ENCODE measurements at regions not wholly inside any gene's neighbourhood (a gene's known extent, or its start where the extent isn't known, plus 50 kb on each side); places are given as distances from the start of the nearest gene placed in this dataset.
"Not testable (repeated sequence)": the region's sequence is repeated elsewhere in the genome, so short reads cannot be mapped to it uniquely, and the experiment has no call there.

DNA sequence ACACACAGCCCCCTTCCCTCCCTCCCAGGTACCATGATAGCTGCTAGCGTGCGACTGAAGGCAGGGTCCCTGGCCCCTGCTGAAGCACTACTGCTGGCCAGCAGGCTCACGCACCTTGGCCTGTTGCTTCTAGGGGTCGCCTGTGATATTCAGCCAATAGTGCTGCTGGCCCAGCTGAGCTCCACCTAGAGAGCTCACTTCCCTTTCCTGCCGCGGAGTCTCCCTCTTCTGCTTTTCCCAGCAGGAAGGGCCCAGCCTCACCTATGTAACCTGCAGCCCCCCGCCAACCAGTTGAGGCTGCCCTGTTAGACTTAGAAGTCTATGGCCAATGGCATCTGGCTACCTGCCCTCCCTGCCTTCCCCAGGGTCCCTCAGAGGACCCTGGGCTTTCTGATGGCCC lies 175.5 kb upstream of the ZSCAN2 start:
- not testable (repeated sequence) for H3K9me3 Mint-ChIP-seq; H3K36me3 Mint-ChIP-seq; H3K27me3 ChIP-seq (ENCODE audit: control insufficient read depth, insufficient read depth, low read length); H3K9me3 ChIP-seq (ENCODE audit: control insufficient read depth in 2 of 2, low read length in 2 of 2); H3K4me1 Mint-ChIP-seq; H3K27ac Mint-ChIP-seq; H3K27ac ChIP-seq (ENCODE audit: insufficient read depth, low read length, poor library complexity, severe bottlenecking); H3K27me3 Mint-ChIP-seq; H3K4me3 ChIP-seq (ENCODE audit: low read depth, low read length); ATAC-seq (ENCODE audit: low read depth in 2 of 2); H3K4me3 Mint-ChIP-seq; H3K36me3 ChIP-seq (ENCODE audit: control insufficient read depth, insufficient read depth, low read length); DNase-seq; H3K4me1 ChIP-seq (ENCODE audit: control insufficient read depth, insufficient read depth, low read length, poor library complexity, severe bottlenecking)

DNA sequence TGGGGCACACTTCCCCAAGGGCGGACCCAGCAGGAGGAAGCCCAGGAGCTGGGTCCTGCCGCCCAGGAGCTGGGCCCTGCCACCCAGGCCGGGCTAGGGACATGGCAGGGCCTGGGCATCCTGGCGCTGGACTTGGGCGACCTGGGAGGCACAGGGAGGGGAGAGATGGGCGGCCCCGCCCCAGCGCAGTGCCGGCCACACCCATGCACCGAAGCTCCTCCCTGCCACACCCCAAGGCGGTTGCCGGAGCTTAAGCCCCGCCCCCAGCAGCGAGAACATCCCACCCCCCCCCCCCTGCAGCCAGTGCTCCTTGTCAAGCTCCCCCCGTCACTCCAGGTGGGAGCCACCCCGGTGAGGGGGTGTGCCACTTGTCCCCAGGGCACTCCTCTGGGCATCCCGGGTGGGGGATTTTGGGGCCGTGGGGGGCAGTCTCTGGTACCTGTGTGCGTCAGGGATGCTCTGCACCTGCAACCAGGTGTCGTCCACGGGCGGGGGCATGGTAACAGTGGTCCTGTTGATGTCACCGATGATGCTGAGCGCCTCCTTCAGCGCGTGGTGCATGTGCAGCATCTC lies 127.4 kb upstream of the ZSCAN2 start:
- not testable (repeated sequence) for H3K4me1 ChIP-seq (ENCODE audit: control insufficient read depth, insufficient read depth, low read length, poor library complexity, severe bottlenecking); H3K4me3 Mint-ChIP-seq; H3K36me3 Mint-ChIP-seq; DNase-seq; H3K27me3 Mint-ChIP-seq; H3K9me3 ChIP-seq (ENCODE audit: control insufficient read depth in 2 of 2, low read length in 2 of 2); H3K4me3 ChIP-seq (ENCODE audit: low read depth, low read length); H3K27ac Mint-ChIP-seq; H3K27ac ChIP-seq (ENCODE audit: insufficient read depth, low read length, poor library complexity, severe bottlenecking); H3K27me3 ChIP-seq (ENCODE audit: control insufficient read depth, insufficient read depth, low read length); H3K36me3 ChIP-seq (ENCODE audit: control insufficient read depth, insufficient read depth, low read length); ATAC-seq (ENCODE audit: low read depth in 2 of 2); H3K4me1 Mint-ChIP-seq; H3K9me3 Mint-ChIP-seq

DNA sequence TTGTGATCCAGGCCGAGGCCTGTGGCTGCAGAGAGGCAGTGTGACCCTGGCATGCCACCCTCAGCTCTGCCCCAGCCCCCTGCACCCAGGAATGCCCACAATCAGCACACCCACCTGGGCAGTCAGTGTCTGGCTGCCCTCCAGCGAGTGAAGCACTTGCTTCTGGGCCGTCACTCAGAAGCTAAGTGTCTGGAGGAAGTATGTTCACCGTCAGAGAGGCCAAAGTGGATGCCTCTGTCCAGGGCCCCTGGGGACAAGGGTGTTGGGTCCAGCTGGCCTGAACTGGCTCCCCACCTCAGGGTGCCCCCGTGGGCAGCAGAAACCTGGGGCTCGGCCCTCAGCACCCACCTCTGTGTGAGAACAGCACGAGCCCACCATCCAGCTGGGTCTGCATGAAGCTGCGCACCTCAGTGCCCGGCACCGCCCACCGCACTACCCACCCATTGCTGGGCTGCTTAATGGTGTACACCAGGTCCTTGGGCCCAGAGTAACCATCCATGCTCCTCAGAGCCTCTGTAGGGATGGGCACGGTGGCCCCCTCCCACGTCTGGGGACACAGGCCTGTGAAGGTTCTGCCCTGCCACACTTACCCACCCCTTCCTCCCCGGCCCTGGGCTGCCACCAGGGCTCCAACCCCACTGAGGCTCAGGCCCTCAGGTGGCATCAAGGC lies 124.3 kb upstream of the ZSCAN2 start:
- not testable (repeated sequence) for H3K4me1 ChIP-seq (ENCODE audit: control insufficient read depth, insufficient read depth, low read length, poor library complexity, severe bottlenecking); H3K4me3 Mint-ChIP-seq; H3K27me3 ChIP-seq (ENCODE audit: control insufficient read depth, insufficient read depth, low read length); H3K4me1 Mint-ChIP-seq; H3K27me3 Mint-ChIP-seq; H3K27ac ChIP-seq (ENCODE audit: insufficient read depth, low read length, poor library complexity, severe bottlenecking); H3K4me3 ChIP-seq (ENCODE audit: low read depth, low read length); H3K9me3 ChIP-seq (ENCODE audit: control insufficient read depth in 2 of 2, low read length in 2 of 2); H3K9me3 Mint-ChIP-seq; H3K36me3 ChIP-seq (ENCODE audit: control insufficient read depth, insufficient read depth, low read length); H3K27ac Mint-ChIP-seq; DNase-seq; H3K36me3 Mint-ChIP-seq; ATAC-seq (ENCODE audit: low read depth in 2 of 2)

DNA sequence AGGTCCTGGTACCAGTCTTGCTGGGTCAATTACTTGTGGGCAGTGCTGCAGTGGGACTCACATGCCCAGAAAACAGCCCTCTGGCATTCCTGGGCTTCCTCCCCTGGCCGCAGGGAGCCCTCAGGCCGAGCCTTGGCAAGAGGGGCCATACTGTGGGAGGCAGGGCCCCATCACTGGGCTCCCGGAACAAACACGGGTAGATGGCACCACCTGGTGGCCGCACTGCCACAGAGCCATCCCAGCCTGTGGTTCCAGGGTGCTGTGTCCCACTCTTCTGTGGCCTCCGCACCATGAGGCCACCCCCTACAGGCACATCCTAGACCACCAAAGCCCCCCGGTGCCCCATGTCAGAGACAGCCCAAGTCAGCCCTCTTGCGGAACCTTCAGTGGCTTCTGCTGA lies 123.3 kb upstream of the ZSCAN2 start:
- H3K4me3 Mint-ChIP-seq; H3K36me3 Mint-ChIP-seq; H3K36me3 ChIP-seq (ENCODE audit: control insufficient read depth, insufficient read depth, low read length); H3K27me3 ChIP-seq (ENCODE audit: control insufficient read depth, insufficient read depth, low read length); H3K4me3 ChIP-seq (ENCODE audit: low read depth, low read length); H3K4me1 Mint-ChIP-seq; DNase-seq; H3K9me3 ChIP-seq (ENCODE audit: control insufficient read depth in 2 of 2, low read length in 2 of 2); H3K9me3 Mint-ChIP-seq; H3K4me1 ChIP-seq (ENCODE audit: control insufficient read depth, insufficient read depth, low read length, poor library complexity, severe bottlenecking); H3K27me3 Mint-ChIP-seq; H3K27ac Mint-ChIP-seq; H3K27ac ChIP-seq (ENCODE audit: insufficient read depth, low read length, poor library complexity, severe bottlenecking): not testable (repeated sequence)
- peak; percentile 60 to 67 for ATAC-seq (ENCODE audit: low read depth in 2 of 2)

DNA sequence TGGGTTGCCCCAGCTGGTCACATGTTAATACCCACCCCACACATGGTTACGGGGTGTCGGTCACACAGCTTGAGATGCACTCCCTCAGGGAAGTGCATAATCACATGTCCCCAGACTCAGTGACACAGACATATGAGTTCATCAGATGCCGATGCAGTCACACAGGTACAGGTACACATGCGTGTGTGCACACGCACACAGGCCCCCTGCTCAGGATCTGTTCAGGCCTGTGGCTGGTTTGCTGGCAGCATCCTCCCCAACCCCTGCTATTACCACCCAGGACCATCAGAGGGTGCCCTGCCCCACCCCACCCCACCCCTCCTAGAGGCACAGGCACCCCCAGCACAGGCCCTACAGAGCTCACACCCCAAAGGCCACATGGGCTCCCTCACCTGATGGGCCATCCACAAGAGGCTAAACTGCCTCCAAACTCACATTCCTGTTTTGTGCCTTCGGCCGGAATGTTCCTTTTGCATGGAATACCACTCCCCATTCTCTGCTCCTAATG lies 120.6 kb upstream of the ZSCAN2 start:
- not testable (repeated sequence) for DNase-seq; H3K4me3 ChIP-seq (ENCODE audit: low read depth, low read length)

DNA sequence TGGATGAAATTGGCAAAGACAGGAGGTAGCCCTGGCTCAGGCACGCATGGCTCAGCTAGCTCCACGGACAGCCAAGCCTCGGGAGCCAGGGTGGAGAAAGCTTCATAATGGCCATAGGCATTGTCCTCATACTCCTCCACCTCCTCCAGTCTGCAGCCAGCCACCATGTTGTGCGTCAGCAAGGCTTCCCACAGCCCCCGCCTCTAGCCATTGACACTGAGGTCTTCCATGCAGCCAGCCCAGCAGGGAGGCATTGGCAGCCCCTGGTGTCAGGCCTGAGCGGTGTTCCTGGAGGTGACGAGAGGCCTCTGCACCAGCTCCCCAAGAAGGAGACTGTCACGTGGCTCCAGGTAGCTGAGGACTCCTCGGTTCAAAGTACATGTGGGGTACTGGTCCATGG lies 117.0 kb upstream of the ZSCAN2 start:
- not testable (repeated sequence) for ATAC-seq (ENCODE audit: low read depth in 2 of 2); H3K4me1 ChIP-seq (ENCODE audit: control insufficient read depth, insufficient read depth, low read length, poor library complexity, severe bottlenecking); H3K27me3 ChIP-seq (ENCODE audit: control insufficient read depth, insufficient read depth, low read length); H3K9me3 ChIP-seq (ENCODE audit: control insufficient read depth in 2 of 2, low read length in 2 of 2); H3K36me3 ChIP-seq (ENCODE audit: control insufficient read depth, insufficient read depth, low read length); H3K27me3 Mint-ChIP-seq; H3K27ac ChIP-seq (ENCODE audit: insufficient read depth, low read length, poor library complexity, severe bottlenecking); H3K9me3 Mint-ChIP-seq; H3K4me3 ChIP-seq (ENCODE audit: low read depth, low read length); H3K27ac Mint-ChIP-seq; H3K4me3 Mint-ChIP-seq; H3K4me1 Mint-ChIP-seq; DNase-seq; H3K36me3 Mint-ChIP-seq

More for the DNA sequence above, 120.6 kb upstream of the ZSCAN2 start:
- not testable (repeated sequence) for H3K36me3 ChIP-seq (ENCODE audit: control insufficient read depth, insufficient read depth, low read length); H3K27ac ChIP-seq (ENCODE audit: insufficient read depth, low read length, poor library complexity, severe bottlenecking); H3K4me1 Mint-ChIP-seq; H3K36me3 Mint-ChIP-seq; H3K9me3 Mint-ChIP-seq; H3K27ac Mint-ChIP-seq; H3K27me3 Mint-ChIP-seq; H3K9me3 ChIP-seq (ENCODE audit: control insufficient read depth in 2 of 2, low read length in 2 of 2); H3K27me3 ChIP-seq (ENCODE audit: control insufficient read depth, insufficient read depth, low read length); H3K4me1 ChIP-seq (ENCODE audit: control insufficient read depth, insufficient read depth, low read length, poor library complexity, severe bottlenecking); H3K4me3 Mint-ChIP-seq
- ATAC-seq (ENCODE audit: low read depth in 2 of 2): peak in 1 of 2 donors; percentile 24

DNA sequence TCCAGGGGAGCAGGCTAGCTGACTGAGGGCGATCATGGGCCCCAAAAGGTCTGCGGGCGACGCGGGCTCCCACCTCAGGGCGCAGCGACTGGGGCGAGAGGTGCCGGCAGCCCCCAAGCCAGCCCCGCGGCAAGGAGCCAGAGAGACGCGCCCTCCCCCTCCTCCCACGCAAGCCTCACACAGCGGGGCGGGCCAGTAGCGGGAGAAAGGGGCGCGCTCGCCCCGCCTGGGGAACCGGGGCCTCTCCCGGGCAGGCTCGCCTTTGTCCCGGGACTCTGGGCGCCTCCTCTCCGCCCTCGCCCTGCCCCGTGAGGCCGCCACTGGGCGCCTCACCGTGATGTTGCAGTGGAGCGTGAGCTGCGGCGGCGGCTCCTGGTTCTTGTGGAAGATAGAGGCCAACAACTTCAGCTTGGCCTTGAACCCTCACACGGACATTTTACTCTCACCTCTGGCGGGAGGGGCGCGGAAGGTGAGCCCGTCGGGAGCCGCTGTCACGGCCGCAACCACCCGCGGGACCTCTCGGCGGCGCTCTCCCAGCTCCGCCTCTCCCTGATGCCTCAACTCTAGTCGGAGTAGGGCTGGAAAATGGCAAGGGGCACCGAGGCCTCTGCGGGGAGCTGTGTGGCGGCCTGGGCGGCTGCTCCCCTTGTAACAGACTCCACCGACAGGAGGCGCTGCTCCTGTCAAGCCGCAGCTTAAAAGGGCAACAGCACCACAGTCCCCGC lies 100.5 kb upstream of the ZSCAN2 start:
- H3K27me3 Mint-ChIP-seq; H3K27ac Mint-ChIP-seq; H3K4me1 ChIP-seq (ENCODE audit: control insufficient read depth, insufficient read depth, low read length, poor library complexity, severe bottlenecking); H3K27ac ChIP-seq (ENCODE audit: insufficient read depth, low read length, poor library complexity, severe bottlenecking); H3K36me3 Mint-ChIP-seq; H3K4me3 Mint-ChIP-seq; H3K36me3 ChIP-seq (ENCODE audit: control insufficient read depth, insufficient read depth, low read length); H3K9me3 ChIP-seq (ENCODE audit: control insufficient read depth in 2 of 2, low read length in 2 of 2); H3K4me3 ChIP-seq (ENCODE audit: low read depth, low read length); H3K4me1 Mint-ChIP-seq; ATAC-seq (ENCODE audit: low read depth in 2 of 2); H3K27me3 ChIP-seq (ENCODE audit: control insufficient read depth, insufficient read depth, low read length); H3K9me3 Mint-ChIP-seq: not testable (repeated sequence)
- DNase-seq: peak in 2 of 3 donors; percentile 2 to 9

DNA sequence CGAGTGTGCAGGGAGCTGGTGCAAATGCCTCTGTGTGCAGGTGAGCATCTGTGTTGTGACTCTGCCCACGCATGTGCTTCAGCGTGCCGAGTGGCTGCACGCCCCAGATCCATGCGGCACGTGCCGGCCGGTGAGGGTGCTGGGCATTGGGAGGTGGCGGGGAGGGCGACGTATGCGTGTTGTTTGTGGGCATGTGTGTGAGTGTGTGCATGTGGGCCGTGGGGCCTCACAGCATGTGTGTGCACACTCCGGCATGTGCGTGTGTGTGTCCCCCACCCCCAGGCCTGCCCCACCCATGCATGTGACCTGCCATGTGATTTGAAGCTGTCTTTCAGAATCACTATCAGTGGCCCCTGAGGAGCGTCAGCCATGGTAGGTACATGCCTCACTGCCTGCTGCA lies 97.7 kb upstream of the ZSCAN2 start:
- H3K9me3 Mint-ChIP-seq; H3K4me3 ChIP-seq (ENCODE audit: low read depth, low read length); H3K27me3 Mint-ChIP-seq: not testable (repeated sequence)

More for the DNA sequence above, 97.7 kb upstream of the ZSCAN2 start:
- H3K36me3 ChIP-seq (ENCODE audit: control insufficient read depth, insufficient read depth, low read length); DNase-seq; H3K9me3 ChIP-seq (ENCODE audit: control insufficient read depth in 2 of 2, low read length in 2 of 2); H3K27ac ChIP-seq (ENCODE audit: insufficient read depth, low read length, poor library complexity, severe bottlenecking); H3K27ac Mint-ChIP-seq; H3K4me3 Mint-ChIP-seq; H3K36me3 Mint-ChIP-seq; H3K4me1 Mint-ChIP-seq; H3K27me3 ChIP-seq (ENCODE audit: control insufficient read depth, insufficient read depth, low read length); ATAC-seq (ENCODE audit: low read depth in 2 of 2); H3K4me1 ChIP-seq (ENCODE audit: control insufficient read depth, insufficient read depth, low read length, poor library complexity, severe bottlenecking): not testable (repeated sequence)

Measured in CD4-positive, CD25-positive, alpha-beta regulatory T cell (primary cell).